Loucy (cell line): ENCODE measurements at regions not wholly inside any gene's neighbourhood (a gene's known extent, or its start where the extent isn't known, plus 50 kb on each side); places are given as distances from the start of the nearest gene placed in this dataset.

Experiments
- EZH2phosphoT487 ChIP-seq: fragments of 200-600 bp; IDR thresholded peaks from 2 replicates; pipeline ENCODE4 v1.6.1; 2018; ENCODE audit warnings: antibody characterized with exemption, mild to moderate bottlenecking, moderate library complexity, borderline replicate concordance
- TF ChIP-seq, protein P1 (sequence below): fragments of 200-600 bp; sonication (generic); conservative IDR thresholded peaks from 2 replicates; pipeline ENCODE4 v1.5.1; 2014; ENCODE audit warnings: mild to moderate bottlenecking, antibody characterized with exemption, low read length

DNA sequence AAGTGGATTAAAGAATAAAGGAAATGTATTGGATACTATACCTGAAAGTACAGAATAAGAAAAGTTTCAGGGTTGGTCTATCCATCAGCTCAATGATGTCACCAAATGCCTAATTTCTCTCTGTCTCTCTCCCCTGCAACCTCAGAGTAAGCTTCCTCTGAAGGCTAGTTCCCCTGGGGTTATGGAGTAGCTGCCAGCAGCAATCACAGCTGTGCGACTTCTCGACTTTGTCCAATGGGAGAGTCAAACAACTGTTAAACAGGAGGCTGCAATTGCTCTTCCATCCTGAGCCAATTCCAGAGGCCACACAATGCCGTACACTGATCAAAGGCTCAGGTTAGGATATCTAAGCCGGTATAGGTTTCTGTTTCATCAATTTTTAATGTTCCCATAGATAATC is 95.3 kb upstream of the FANCL start:
- TF ChIP-seq, protein P1, sequence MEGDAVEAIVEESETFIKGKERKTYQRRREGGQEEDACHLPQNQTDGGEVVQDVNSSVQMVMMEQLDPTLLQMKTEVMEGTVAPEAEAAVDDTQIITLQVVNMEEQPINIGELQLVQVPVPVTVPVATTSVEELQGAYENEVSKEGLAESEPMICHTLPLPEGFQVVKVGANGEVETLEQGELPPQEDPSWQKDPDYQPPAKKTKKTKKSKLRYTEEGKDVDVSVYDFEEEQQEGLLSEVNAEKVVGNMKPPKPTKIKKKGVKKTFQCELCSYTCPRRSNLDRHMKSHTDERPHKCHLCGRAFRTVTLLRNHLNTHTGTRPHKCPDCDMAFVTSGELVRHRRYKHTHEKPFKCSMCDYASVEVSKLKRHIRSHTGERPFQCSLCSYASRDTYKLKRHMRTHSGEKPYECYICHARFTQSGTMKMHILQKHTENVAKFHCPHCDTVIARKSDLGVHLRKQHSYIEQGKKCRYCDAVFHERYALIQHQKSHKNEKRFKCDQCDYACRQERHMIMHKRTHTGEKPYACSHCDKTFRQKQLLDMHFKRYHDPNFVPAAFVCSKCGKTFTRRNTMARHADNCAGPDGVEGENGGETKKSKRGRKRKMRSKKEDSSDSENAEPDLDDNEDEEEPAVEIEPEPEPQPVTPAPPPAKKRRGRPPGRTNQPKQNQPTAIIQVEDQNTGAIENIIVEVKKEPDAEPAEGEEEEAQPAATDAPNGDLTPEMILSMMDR: no peak
- TF ChIP-seq EZH2phosphoT487: no peak
